ENCODE measurements at regions not wholly inside any gene's neighbourhood (a gene's known extent, or its start where the extent isn't known, plus 50 kb on each side); places are given as distances from the start of the nearest gene placed in this dataset.

GRCh38 chr2:66815886-66816285, 381.0 kb downstream of the MEIS1 start (continued):
- no peak for TF ChIP-seq ZNF449 (tag by site-specific recombination; IDR thresholded peaks at IDR 0.05)

GRCh38 chr2:66821168-66821567, 386.2 kb downstream of the MEIS1 start:
- Histone ChIP-seq H3K4me3 (ENCODE audit: low read depth, low read length) (no peak overlapping the region), H3K36me3 (ENCODE audit: control insufficient read depth in 2 of 2, insufficient read depth in 1 of 2, low read length in 2 of 2) (no peaks in the 10 kb centered on the region), H3K9me3 (ENCODE audit: control insufficient read depth, insufficient read depth, low read depth, low read length) (no peaks in the 10 kb centered on the region), H3K4me1 (ENCODE audit: control insufficient read depth, insufficient read depth, low read length) (no peaks in the 10 kb centered on the region), H3K27ac (ENCODE audit: extremely low read depth, low read depth, low read length) (no peak overlapping the region)
- POLR2A ChIA-PET: no interaction called here
- CTCF ChIA-PET: no interaction called here
- TF ChIP-seq ZNF837 (tag by site-specific recombination; IDR thresholded peaks at IDR 0.05): no peak
- TF ChIP-seq INSM2 (tag by site-specific recombination; IDR thresholded peaks at IDR 0.05): no peak
- TF ChIP-seq ZNF350 (tag by site-specific recombination; IDR thresholded peaks at IDR 0.05): no peak
- TF ChIP-seq GLI4 (tag by site-specific recombination; IDR thresholded peaks at IDR 0.05): no peak
- no peak for TF ChIP-seq ZNF426 (tag by site-specific recombination; IDR thresholded peaks at IDR 0.05)
- no peak for TF ChIP-seq ZNF280D (tag by site-specific recombination; IDR thresholded peaks at IDR 0.05)
- no peak for TF ChIP-seq ZNF155 (tag by site-specific recombination; IDR thresholded peaks at IDR 0.05)

- ChIA-PET POLR2A (no interaction called here), CTCF (interaction anchor here (0.6 kb wide), 1 partner anchor 57 kb away, joined by 3 read pairs; no protein-coding TSS in a partner anchor)
- Histone ChIP-seq H3K27ac (ENCODE audit: extremely low read depth, low read depth, low read length) (no peak overlapping the region), H3K4me1 (ENCODE audit: control insufficient read depth, insufficient read depth, low read length) (no peaks in the 10 kb centered on the region), H3K36me3 (ENCODE audit: control insufficient read depth in 2 of 2, insufficient read depth in 1 of 2, low read length in 2 of 2) (no peaks in the 10 kb centered on the region), H3K9me3 (ENCODE audit: control insufficient read depth, insufficient read depth, low read depth, low read length) (no peaks in the 10 kb centered on the region), H3K4me3 (ENCODE audit: low read depth, low read length) (no peak overlapping the region)
- no peak for TF ChIP-seq SP3 (tag by site-specific recombination; IDR thresholded peaks at IDR 0.05)
- TF ChIP-seq GLI2 (tag by site-specific recombination; IDR thresholded peaks at IDR 0.05; ENCODE audit: borderline replicate concordance, low read depth): no peak
- TF ChIP-seq YY1 (tag by site-specific recombination; IDR thresholded peaks at IDR 0.05): no peak
- no peak for TF ChIP-seq ZNF670 (tag by site-specific recombination; IDR thresholded peaks at IDR 0.05; ENCODE audit: low read depth)
- no peak for TF ChIP-seq ZNF248 (tag by site-specific recombination; IDR thresholded peaks at IDR 0.05)
- no peak for TF ChIP-seq ZNF426 (tag by site-specific recombination; IDR thresholded peaks at IDR 0.05)
- TF ChIP-seq ZNF311 (tag by site-specific recombination; IDR thresholded peaks at IDR 0.05; ENCODE audit: borderline replicate concordance): no peak
- no peak for TF ChIP-seq ZNF777 (tag by site-specific recombination; IDR thresholded peaks at IDR 0.05; ENCODE audit: borderline replicate concordance)
- TF ChIP-seq ZNF37A (tag by site-specific recombination; IDR thresholded peaks at IDR 0.05): no peak
- TF ChIP-seq ZNF10 (tag by site-specific recombination; IDR thresholded peaks at IDR 0.05): no peak
- TF ChIP-seq ZNF280D (tag by site-specific recombination; IDR thresholded peaks at IDR 0.05): no peak
- TF ChIP-seq ZBTB1 (tag by site-specific recombination; IDR thresholded peaks at IDR 0.05): no peak
Measured at GRCh38 chr2:66822186-66822585, 387.3 kb downstream of the MEIS1 start.
